HEK293 (cell line): ENCODE measurements at regions not wholly inside any gene's neighbourhood (a gene's known extent, or its start where the extent isn't known, plus 50 kb on each side); places are given as distances from the start of the nearest gene placed in this dataset.

Experiments used
- TRIM28 ChIP-seq: IDR thresholded peaks from 2 replicates; pipeline ENCODE4 v1.6.1; 2011; ENCODE audit warnings: low read length, control low read depth, borderline replicate concordance
- ZNF114 ChIP-seq: fragments of 450-650 bp; formaldehyde crosslinking; IDR thresholded peaks from 2 replicates; pipeline ENCODE4 v1.5.0; 2017; ENCODE audit warnings: missing biosample characterization, missing genetic modification characterization
- TF ChIP-seq, protein P1 (sequence below): fragments of 450-650 bp; formaldehyde crosslinking; IDR thresholded peaks from 2 replicates; pipeline ENCODE4 v1.5.1; 2016; ENCODE audit warnings: missing biosample characterization, missing genetic modification characterization
- TF ChIP-seq, protein P2 (sequence below): fragments of 450-650 bp; formaldehyde crosslinking; IDR thresholded peaks from 2 replicates; pipeline ENCODE4 v1.5.1; 2016; ENCODE audit warnings: missing biosample characterization, missing genetic modification characterization

DNA sequence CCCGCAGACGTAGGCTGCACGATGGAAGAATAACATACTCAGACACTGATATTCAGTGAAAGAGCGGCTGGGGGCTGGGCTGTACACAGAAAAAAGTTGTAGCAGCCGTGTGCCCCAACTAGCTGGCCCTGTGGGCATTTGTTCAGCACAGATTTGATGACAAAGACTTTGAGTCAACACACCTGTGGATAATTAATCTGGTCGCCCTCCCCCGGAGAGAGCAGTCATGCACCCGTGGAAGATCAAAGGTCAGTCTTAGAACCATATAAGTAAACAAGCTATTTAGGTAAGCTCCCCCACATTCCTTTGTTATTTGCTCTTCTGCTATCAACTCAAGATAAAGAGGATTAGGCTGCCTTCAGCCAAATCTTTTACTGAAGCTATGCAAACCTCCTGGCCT lies 148.4 kb upstream of the HMCN1 start:
- TF ChIP-seq ZNF114 (tag by site-specific recombination) (no peak), TRIM28 (peak; percentile 18; the same call in 1 of the 2 replicates)
- TF ChIP-seq, protein P1, sequence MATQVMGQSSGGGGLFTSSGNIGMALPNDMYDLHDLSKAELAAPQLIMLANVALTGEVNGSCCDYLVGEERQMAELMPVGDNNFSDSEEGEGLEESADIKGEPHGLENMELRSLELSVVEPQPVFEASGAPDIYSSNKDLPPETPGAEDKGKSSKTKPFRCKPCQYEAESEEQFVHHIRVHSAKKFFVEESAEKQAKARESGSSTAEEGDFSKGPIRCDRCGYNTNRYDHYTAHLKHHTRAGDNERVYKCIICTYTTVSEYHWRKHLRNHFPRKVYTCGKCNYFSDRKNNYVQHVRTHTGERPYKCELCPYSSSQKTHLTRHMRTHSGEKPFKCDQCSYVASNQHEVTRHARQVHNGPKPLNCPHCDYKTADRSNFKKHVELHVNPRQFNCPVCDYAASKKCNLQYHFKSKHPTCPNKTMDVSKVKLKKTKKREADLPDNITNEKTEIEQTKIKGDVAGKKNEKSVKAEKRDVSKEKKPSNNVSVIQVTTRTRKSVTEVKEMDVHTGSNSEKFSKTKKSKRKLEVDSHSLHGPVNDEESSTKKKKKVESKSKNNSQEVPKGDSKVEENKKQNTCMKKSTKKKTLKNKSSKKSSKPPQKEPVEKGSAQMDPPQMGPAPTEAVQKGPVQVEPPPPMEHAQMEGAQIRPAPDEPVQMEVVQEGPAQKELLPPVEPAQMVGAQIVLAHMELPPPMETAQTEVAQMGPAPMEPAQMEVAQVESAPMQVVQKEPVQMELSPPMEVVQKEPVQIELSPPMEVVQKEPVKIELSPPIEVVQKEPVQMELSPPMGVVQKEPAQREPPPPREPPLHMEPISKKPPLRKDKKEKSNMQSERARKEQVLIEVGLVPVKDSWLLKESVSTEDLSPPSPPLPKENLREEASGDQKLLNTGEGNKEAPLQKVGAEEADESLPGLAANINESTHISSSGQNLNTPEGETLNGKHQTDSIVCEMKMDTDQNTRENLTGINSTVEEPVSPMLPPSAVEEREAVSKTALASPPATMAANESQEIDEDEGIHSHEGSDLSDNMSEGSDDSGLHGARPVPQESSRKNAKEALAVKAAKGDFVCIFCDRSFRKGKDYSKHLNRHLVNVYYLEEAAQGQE: no peak
- TF ChIP-seq, protein P2, sequence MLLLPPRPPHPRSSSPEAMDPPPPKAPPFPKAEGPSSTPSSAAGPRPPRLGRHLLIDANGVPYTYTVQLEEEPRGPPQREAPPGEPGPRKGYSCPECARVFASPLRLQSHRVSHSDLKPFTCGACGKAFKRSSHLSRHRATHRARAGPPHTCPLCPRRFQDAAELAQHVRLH (tag by site-specific recombination): no peak
